Neural crest cell (in vitro differentiated cells): ENCODE measurements at regions not wholly inside any gene's neighbourhood (a gene's known extent, or its start where the extent isn't known, plus 50 kb on each side); places are given as distances from the start of the nearest gene placed in this dataset.

Experiments
- DNase-seq: peaks from one replicate; pipeline ENCODE4 v3.0.0; 2021; ENCODE audit warnings: low read depth, mixed read lengths, low spot score
- H3K27ac Mint-ChIP-seq: one replicate; pipeline ENCODE4 v1.8.0; 2021; ENCODE audit warnings: mild to moderate bottlenecking, mixed read lengths; ENCODE audit not compliant: unreplicated experiment
- H3K27me3 Mint-ChIP-seq: 2 replicates; pipeline ENCODE4 v1.8.0; 2021; ENCODE audit warnings: low read depth, mild to moderate bottlenecking, mixed read lengths
- H3K36me3 Mint-ChIP-seq: 2 replicates; pipeline ENCODE4 v1.8.0; 2021; ENCODE audit warnings: low read depth, mild to moderate bottlenecking, mixed read lengths
- H3K4me1 Mint-ChIP-seq: 2 replicates; pipeline ENCODE4 v1.8.0; 2021; ENCODE audit warnings: mixed read lengths
- H3K4me3 Mint-ChIP-seq: one replicate; pipeline ENCODE4 v1.8.0; 2021; ENCODE audit warnings: mild to moderate bottlenecking, mixed read lengths
- H3K9me3 Mint-ChIP-seq: 2 replicates; pipeline ENCODE4 v1.8.0; 2021; ENCODE audit warnings: mixed read lengths
- TF ChIP-seq, protein P1 (sequence below): fragments of 200-600 bp; sonication (generic); conservative IDR thresholded peaks from 2 replicates; pipeline ENCODE4 v1.5.0; 2021; ENCODE audit warnings: antibody characterized with exemption, mild to moderate bottlenecking

DNA sequence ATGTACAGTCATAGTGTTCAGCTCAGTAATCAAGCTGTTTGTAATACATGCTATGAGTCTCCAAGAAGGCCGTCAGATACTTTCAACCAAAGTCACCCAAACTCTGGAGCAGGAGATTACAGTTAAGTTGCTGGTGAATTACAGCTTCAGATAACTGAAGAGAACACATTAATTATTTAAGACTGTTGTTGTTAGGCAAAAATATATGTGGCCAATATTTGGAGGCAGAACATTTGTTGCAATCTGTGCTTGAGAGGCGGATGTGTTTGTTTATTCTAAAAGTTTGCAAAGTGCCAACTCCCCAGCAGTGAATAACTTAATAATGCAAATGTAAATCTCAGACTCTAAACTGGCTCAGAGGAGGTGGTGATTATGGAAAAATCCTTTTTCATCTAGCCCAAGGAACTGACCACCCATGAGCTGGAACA lies 300.7 kb upstream of the TBX3 start:
- H3K9me3 Mint-ChIP-seq, result peaks cover 4% of the 10 kb centered on the region
- no peak overlapping the region for H3K4me3 Mint-ChIP-seq
- no peak for DNase-seq
- H3K4me1 Mint-ChIP-seq, result no peaks in the 10 kb centered on the region
- no peaks in the 10 kb centered on the region for H3K36me3 Mint-ChIP-seq
- H3K27ac Mint-ChIP-seq, result no peak overlapping the region
- TF ChIP-seq, protein P1, sequence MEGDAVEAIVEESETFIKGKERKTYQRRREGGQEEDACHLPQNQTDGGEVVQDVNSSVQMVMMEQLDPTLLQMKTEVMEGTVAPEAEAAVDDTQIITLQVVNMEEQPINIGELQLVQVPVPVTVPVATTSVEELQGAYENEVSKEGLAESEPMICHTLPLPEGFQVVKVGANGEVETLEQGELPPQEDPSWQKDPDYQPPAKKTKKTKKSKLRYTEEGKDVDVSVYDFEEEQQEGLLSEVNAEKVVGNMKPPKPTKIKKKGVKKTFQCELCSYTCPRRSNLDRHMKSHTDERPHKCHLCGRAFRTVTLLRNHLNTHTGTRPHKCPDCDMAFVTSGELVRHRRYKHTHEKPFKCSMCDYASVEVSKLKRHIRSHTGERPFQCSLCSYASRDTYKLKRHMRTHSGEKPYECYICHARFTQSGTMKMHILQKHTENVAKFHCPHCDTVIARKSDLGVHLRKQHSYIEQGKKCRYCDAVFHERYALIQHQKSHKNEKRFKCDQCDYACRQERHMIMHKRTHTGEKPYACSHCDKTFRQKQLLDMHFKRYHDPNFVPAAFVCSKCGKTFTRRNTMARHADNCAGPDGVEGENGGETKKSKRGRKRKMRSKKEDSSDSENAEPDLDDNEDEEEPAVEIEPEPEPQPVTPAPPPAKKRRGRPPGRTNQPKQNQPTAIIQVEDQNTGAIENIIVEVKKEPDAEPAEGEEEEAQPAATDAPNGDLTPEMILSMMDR, result no peak
- H3K27me3 Mint-ChIP-seq, result peaks cover 17% of the 10 kb centered on the region

DNA sequence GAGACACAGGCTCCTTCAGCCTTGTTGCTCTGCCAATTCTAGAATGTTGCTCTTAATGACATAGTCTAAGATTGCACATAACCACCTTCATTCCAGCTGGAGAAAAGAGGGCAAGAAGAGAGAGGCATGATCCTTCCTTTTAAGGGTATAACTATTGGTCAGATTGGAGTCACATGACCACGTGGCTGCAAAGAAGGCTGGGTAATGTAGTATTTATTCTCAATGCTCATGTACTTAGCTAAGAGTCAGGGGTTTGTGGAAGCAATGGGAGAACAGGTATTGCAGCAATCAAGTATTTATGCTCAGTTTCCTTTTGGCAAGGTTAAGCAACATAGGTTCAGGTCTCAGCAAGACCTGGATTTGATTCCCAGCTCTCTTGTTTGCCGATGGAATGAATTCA lies 298.8 kb upstream of the TBX3 start:
- Mint-ChIP-seq H3K4me1 (no peaks in the 10 kb centered on the region), H3K9me3 (peaks cover 4% of the 10 kb centered on the region), H3K27ac (no peak overlapping the region), H3K27me3 (peaks cover 17% of the 10 kb centered on the region), H3K36me3 (no peaks in the 10 kb centered on the region), H3K4me3 (no peak overlapping the region)
- DNase-seq, result no peak
- TF ChIP-seq, protein P1, result no peak

DNA sequence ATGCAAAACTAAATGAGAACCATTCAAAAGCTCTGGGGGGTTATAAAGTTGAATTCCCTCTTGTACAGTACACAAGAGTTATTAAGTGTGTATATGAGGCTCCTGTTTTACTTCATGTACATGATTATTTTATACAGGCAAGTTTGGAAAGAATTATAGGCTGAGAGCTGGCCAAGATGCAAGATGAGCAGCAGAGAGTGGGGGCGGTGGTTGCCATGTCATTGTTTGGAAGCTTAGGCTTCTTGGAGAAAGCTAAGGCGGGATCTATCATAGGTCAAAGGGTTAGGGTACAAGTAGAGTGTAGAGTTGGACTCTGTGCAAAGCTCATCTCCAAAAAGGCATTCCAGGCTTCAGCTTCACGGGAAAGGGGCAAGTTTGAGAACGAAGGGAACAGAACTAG lies 297.1 kb upstream of the TBX3 start:
- no peak overlapping the region for H3K27ac Mint-ChIP-seq
- H3K4me1 Mint-ChIP-seq, result no peaks in the 10 kb centered on the region
- TF ChIP-seq, protein P1, result no peak

DNA sequence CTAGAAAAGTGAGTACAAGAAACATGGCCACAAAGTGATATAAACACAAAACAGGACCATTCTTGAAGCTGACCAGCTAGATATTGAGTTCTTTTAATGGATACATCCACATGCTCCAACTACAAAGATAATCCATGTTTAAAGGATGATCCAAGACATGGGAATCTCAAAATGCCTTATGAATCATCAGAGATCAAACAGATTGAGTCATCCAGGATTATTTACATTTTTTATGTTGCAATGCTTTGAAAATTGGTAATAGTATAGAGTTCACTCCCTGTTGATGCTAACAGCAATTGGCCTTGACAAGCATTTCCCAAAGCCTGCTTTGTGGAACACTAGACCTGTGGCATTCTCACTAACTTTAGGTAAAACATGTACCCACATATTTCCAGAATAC lies 293.0 kb upstream of the TBX3 start:
- Mint-ChIP-seq H3K4me3 (no peak overlapping the region), H3K4me1 (no peaks in the 10 kb centered on the region), H3K36me3 (no peaks in the 10 kb centered on the region), H3K27me3 (no peaks in the 10 kb centered on the region), H3K27ac (no peak overlapping the region), H3K9me3 (peaks cover 4% of the 10 kb centered on the region)
- DNase-seq, result no peak
- TF ChIP-seq, protein P1, result no peak

More for the DNA sequence above, 297.1 kb upstream of the TBX3 start:
- Mint-ChIP-seq H3K27me3 (peaks cover 10% of the 10 kb centered on the region), H3K36me3 (no peaks in the 10 kb centered on the region), H3K9me3 (peaks cover 4% of the 10 kb centered on the region), H3K4me3 (no peak overlapping the region)
- no peak for DNase-seq

DNA sequence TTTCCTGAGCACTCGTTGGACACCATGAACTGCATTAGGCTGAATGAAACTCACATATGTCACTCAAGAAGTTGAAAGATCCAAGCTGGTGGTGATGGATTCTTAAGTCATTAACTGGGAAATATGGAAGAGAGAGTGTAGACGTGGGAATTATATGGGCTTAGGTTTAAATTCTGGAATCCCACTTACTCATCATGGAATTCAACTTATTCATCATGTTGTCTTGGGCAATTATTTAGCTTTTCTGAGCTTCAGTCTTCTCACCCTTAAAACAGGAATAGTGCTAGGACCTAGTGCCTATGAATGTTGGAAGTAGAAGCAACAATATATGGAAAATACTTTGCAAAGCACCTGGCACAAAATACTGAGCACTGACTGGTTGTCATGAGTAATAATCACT lies 292.4 kb upstream of the TBX3 start:
- Mint-ChIP-seq H3K27ac (no peak overlapping the region), H3K9me3 (peaks cover 4% of the 10 kb centered on the region), H3K4me3 (no peak overlapping the region), H3K4me1 (no peaks in the 10 kb centered on the region), H3K36me3 (no peaks in the 10 kb centered on the region), H3K27me3 (no peaks in the 10 kb centered on the region)
- no peak for DNase-seq
- TF ChIP-seq, protein P1, result no peak
